Stimulated activated CD4-positive, alpha-beta T cell treated with anti-CD3 and anti-CD28 coated beads, Interleukin-4, amount 100 ng/mL, for 48 hours (primary cell): ENCODE measurements at regions not wholly inside any gene's neighbourhood (a gene's known extent, or its start where the extent isn't known, plus 50 kb on each side); places are given as distances from the start of the nearest gene placed in this dataset.

Source experiments
- DNase-seq, 2 donors: peaks; one replicate each; pipeline ENCODE4 v3.0.0-alpha.2; 2020; ENCODE audit warnings: low read depth in 2 of 2

- DNase-seq = no peak
Observed at GRCh38 chr7:18315241-18315640, 180.3 kb upstream of the HDAC9 start.

GRCh38 chr7:18317941-18318340, 177.6 kb upstream of the HDAC9 start:
- no peak for DNase-seq

- no peak for DNase-seq
Observed at GRCh38 chr7:18320422-18320821, 175.1 kb upstream of the HDAC9 start.

DNA sequence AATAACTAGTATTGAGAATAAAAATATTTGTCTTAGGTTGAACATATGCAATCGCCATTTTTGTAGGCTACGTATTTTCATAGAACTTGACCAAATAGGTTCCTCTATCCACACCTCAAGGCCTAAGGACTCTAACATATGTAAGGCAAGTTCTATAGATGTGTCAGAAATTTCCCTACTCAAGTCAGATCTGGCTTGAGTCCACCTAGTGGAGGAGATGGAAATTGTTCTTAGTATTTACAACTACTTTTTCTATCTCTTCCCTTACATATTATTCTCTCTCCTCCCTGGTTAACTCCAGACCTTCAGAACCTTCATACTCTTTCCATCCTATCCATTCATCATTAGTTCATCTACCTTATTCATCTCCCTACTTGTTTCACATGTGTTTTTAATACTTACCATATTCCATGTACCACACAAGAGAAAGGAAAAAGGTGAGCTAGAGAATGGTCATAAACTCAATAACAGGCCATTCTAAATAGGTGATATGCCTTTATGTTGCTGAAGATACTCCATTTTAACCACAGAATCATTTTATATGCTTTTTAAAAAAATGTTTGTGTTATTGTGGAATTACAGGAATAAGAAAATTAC, 174.5 kb upstream of the HDAC9 start:
- no peak for DNase-seq

- DNase-seq = no peak
Observed at GRCh38 chr7:18330548-18330947, 165.0 kb upstream of the HDAC9 start.

GRCh38 chr7:18336626-18337025, 158.9 kb upstream of the HDAC9 start:
- no peak for DNase-seq

DNA sequence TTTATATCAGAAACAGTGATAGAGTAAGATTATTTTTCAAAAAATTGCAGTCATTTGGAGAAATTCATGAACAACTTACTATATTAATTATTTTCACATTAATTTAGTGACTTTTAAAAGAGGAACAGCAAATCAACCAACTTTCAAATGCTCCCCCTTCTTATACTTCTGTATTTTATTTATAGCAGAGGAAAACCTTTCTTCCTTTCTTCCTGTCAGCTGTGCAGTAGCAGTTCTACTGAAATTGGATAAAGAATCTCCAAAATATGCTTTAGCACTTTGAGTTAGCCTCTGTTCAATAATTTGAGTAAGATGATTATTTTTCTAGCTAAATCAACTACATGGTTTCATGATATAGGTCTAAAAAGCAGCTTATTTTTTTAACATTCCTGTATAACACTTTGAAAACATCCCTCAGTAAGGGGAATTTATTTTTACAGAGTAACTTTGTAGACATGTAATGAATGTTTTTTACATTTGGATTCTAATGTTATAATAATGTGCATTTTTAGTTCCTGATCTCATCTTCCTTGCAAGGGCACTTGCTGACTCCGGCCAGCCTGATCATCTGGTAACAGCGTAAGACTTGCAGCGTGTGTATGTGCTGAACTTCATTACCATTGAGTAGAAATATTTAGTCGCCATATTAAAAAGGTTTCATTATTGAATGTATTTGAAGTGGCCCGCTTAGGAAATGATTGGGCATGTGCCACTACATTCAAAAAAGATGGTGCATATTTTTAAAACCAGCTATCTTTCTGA, 158.3 kb upstream of the HDAC9 start:
- DNase-seq = no peak

GRCh38 chr7:18338910-18339523, 156.5 kb upstream of the HDAC9 start:
- no peak for DNase-seq

- no peak for DNase-seq
Observed at GRCh38 chr7:18341756-18342155, 153.8 kb upstream of the HDAC9 start.

GRCh38 chr7:18343047-18343446, 152.5 kb upstream of the HDAC9 start:
- DNase-seq = no peak

DNA sequence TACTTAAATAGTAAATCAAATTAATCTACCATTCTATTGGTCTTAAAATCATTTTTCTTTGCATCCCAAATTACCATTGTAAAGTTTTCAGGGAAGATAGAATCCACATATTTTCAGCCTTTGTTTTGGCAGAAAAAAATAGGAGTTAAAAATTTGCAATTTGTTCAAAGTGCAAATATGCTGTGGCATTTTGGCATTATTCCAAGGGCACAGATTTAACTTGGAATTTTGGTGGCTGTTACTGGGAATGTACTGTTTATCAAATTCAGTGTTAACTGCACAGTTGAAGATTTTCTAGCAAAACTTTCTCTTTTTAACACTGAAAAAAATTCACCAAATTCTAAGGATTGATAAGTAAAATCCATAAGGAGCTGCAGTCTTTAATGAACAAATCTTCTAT, 151.0 kb upstream of the HDAC9 start:
- no peak for DNase-seq

DNA sequence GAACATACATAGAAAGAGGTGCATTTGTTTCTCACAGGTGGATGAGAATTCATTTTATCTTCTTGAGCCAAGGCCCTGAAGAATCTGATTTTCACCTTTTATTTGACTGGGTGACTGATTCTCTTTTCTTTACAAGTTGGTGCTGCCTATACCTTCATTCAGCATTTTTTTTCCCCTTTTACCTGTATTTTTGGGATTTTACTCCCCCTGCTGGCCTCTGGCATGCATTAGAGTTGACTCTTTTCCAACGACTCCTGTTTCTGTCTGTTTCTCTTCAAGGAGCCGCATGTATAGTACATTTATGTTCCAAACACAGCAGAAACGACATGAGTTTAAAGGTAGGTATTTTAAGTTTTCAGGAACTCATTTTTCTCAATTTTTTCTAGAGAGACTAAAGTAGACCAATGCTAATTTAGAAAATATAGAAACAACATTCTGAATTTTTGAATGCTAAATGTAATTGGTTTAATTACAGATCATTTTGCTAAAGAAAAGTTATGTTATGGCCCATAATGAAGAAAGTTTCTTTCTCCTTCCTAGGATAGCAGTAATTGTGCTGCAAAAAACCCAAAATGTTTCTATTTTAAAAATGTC, 149.8 kb upstream of the HDAC9 start:
- DNase-seq = peak in 1 of 2 donors; percentile 4

DNA sequence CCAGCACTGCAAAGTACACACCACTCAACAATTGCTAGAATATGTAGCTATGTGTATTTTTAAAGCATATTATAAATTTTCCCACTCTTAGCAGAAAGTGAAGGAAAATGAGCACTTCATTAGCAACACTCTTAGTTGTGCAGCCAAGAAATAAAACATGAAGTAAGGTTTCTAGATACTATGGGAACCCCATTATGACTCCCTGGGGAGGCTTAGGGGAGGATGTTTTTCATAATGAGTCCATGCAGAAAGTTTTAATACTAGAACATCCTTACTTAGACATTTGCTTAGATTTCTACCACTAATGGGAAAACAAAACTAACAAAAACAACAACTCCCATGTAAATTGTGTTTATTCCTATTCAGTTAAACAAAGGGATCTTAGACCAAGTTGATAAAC, 148.4 kb upstream of the HDAC9 start:
- no peak for DNase-seq

DNA sequence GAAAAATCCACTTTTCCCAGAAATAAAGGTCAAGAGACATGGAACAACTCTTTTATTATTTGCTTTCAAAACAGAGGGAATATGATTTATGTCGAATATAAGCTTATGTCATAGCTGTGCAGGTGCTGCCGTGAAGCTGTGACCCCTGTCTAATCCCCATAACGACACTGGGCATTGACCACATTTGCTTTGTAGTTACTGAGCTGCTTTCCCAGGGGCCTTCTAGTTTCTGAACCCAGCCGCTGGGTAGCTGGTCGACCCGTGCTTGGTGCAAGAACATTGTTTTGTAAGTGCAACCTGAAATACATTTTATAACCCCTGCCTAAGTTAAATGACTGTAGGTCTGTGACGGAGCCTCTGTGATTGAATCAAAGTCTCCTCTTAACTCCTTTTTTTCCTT, 144.9 kb upstream of the HDAC9 start:
- no peak for DNase-seq

- no peak for DNase-seq
Observed at GRCh38 chr7:18352339-18353255, 143.0 kb upstream of the HDAC9 start.

GRCh38 chr7:18353339-18353738, 142.2 kb upstream of the HDAC9 start:
- no peak for DNase-seq

DNA sequence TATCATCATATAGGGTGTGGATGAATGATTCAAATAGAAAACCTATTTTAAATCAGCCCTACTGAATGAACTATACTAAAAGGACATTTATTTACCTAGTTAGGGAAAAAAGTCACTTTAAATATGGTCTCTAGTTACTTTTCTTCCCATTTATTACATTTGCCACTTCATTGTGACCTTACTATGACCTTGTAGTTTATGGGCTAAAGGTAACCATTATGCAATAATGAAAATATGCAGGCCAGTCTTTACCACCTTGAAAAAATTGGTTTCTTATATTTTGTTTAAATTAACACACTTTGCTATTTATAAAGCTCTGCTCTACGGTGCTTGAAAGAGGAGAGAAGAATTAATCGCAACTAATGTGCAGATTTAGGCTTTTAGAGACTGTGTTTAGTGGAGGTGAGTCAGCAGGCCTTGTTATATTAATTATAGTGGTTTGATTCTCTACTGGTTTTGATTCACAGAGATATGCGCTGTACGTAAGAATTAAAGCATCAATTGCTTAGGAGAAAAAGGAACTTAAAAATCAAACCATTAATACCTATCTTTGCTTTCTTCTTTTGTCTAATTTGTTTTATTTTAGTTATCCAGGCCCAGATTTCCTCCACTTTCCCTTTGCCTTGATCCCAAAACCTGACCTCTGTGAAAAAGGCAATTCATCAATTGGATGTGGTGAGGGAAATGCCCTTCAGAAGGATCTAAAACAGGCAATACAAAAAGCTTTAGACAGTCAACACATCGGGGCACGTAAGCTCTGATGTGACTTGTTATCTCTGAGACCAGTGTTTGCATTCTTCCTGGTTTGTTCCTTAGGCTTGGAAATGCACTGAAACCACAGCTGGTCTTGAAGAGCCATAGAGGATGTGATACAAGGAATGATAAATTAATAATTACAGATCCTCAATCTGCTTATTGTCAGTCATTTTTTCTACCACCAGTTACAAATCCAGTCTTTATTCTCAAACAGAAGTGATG, 141.2 kb upstream of the HDAC9 start:
- no peak for DNase-seq

- no peak for DNase-seq
Observed at GRCh38 chr7:18356191-18356645, 139.3 kb upstream of the HDAC9 start.

DNA sequence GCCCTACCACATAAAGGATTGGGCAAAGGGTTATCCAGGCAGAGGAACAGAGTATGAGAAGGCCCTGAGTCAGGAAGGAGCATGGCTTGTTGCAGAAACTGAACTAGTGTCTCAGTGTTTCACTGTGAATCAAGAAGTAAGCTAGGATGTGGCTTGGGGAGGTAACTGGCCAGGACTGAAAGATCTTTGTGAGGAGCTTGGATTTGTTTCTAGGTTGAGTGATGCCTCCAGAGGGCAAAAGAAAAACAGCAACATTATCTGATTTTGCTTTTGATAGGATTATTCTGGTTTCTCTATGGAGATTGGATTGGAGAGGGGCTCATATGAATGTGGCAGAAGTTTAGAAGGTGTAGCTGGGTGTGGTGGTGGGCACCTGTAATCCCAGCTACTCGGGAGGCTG, 137.9 kb upstream of the HDAC9 start:
- no peak for DNase-seq

DNA sequence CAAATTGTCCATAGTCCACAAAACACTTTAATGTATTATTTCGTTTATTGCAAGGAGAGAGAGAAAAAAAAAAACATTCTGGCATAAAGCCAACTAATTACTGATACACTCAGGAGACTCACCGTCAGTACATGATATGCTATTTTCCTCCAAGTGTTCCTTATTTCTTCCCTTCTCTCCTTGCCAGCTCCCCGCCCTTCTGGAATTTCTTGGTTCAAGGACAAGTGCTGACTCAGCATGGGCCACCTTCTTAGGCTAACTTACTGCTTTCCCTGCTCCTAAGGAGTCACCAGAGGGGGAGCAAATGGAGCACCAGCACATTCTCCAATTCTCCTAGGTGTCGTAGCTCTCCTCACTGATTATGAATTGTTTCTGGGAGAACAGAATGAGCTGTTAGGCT, 133.8 kb upstream of the HDAC9 start:
- DNase-seq = no peak
